ENCODE measurements at regions not wholly inside any gene's neighbourhood (a gene's known extent, or its start where the extent isn't known, plus 50 kb on each side); places are given as distances from the start of the nearest gene placed in this dataset.

DNA sequence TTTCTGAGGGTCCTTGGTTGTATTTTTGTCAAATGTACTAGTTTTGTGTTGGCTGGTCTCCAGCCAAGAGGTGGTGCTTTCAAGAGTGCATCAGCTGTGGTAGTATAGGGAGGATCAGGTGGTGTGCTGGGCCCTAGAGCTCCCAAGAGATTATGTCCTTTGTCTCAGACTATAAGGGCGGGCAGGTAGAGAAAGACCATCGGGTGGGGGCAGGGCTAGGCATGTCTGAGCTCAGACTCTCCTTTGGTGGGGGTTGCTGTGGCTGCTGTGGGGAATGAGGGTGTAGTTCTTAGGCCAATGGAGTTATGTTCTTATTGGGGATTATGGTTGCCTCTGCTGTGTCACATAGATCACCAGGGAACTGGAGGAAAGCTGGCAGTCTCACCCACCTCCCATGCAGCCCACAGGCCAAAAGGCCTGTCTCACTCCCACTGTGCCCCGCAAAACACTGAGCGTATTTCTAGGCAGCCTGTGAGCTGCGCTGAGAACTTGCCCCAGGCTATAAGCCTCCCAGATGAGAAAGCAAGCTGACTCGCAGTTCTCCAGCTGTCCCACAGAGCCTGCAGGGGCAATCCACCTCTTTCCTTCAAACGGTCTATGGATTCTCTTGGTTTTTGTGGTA lies 1066.7 kb downstream of the GRM8 start:
- peaks cover 0 to 4% (median 0%) of the 10 kb centered on the region in 4 donors for H3K9me3 ChIP-seq
- no peaks in the 10 kb centered on the region for H3K27me3 ChIP-seq
- H3K36me3 ChIP-seq, result no peaks in the 10 kb centered on the region
- no peaks in the 10 kb centered on the region for H3K4me1 ChIP-seq
- no peak overlapping the region for H3K4me3 ChIP-seq
- DNase-seq (no peak), ATAC-seq (ENCODE audit: low FRiP score in 2 of 2) (no peak)
- H3K27ac ChIP-seq, result no peak overlapping the region
- 70 to 80% methylated on average over 7 of the region's 7 CpGs for WGBS, 2 donors
- TF ChIP-seq POLR2AphosphoS5 (IDR thresholded peaks at IDR 0.05) (no peak), CTCF (IDR thresholded peaks at IDR 0.05) (no peak), POLR2A (IDR thresholded peaks at IDR 0.05) (no peak), EP300 (IDR thresholded peaks at IDR 0.05) (no peak)

GRCh38 chr7:126179916-126180315 lies 1072.8 kb downstream of the GRM8 start:
- no peak for TF ChIP-seq CTCF (IDR thresholded peaks at IDR 0.05)
- TF ChIP-seq EP300 (IDR thresholded peaks at IDR 0.05), result no peak
- no peak for TF ChIP-seq POLR2AphosphoS5 (IDR thresholded peaks at IDR 0.05)
- no peak for TF ChIP-seq POLR2A (IDR thresholded peaks at IDR 0.05)
- Histone ChIP-seq H3K4me1 (no peaks in the 10 kb centered on the region), H3K27me3 (no peaks in the 10 kb centered on the region), H3K36me3 (no peaks in the 10 kb centered on the region), H3K9me3 (no peaks in the 10 kb centered on the region), H3K27ac (no peak overlapping the region), H3K4me3 (no peak overlapping the region)
- ATAC-seq (ENCODE audit: low FRiP score in 2 of 2), result no peak
- DNase-seq, result no peak

DNA sequence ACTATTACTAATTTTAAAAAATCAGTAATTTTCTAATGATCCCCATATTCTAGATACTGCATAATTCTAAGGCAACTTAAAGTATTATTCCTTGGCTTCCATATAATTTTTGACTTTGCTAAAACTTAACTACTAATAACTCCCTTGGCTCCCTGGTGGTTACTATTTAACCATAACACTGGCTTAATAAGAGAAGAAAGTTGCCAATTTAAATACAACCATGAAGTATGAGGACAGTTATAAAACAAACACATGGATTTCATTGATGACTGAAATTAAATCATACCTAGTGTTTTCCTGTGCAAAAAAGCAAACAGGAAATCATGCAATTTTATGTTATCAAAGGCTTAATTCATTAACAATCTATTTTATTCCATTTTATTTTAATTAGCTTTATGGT lies 1073.9 kb downstream of the GRM8 start:
- H3K36me3 ChIP-seq, result no peaks in the 10 kb centered on the region
- no peak overlapping the region for H3K4me3 ChIP-seq
- DNase-seq, result no peak
- no peak for TF ChIP-seq CTCF (IDR thresholded peaks at IDR 0.05)
- TF ChIP-seq POLR2AphosphoS5 (IDR thresholded peaks at IDR 0.05), result no peak
- TF ChIP-seq EP300 (IDR thresholded peaks at IDR 0.05), result no peak
- TF ChIP-seq POLR2A (IDR thresholded peaks at IDR 0.05), result no peak
- no peak for ATAC-seq (ENCODE audit: low FRiP score in 2 of 2)
- no peaks in the 10 kb centered on the region for H3K4me1 ChIP-seq
- H3K27me3 ChIP-seq, result no peaks in the 10 kb centered on the region
- no peak overlapping the region for H3K27ac ChIP-seq
- no peaks in the 10 kb centered on the region for H3K9me3 ChIP-seq

DNA sequence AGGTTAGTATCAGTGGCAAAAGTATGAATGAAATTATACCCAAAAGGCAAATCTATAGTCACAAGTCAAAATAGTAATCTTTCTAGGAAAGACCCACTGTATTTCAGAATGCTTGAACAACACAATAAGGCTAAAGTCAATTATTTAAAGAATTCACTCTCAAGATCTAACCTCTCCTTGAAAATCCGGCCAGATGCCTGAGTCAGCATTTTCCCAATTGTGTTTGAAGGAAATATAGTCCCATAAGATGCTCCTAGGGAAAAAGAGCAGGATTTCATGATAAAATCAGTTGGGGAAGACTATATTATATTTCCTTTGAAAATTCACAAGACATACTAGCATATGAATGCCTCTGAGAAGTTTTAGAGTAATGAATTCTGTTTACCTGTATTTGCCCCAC lies 1075.0 kb downstream of the GRM8 start:
- no peaks in the 10 kb centered on the region for H3K36me3 ChIP-seq
- 18 to 48% methylated on average over 1 of the region's 1 CpG for WGBS, 2 donors
- DNase-seq (no peak), ATAC-seq (ENCODE audit: low FRiP score in 2 of 2) (no peak)
- H3K27me3 ChIP-seq, result no peaks in the 10 kb centered on the region
- TF ChIP-seq EP300 (IDR thresholded peaks at IDR 0.05), result no peak
- TF ChIP-seq POLR2AphosphoS5 (IDR thresholded peaks at IDR 0.05), result no peak
- no peak for TF ChIP-seq CTCF (IDR thresholded peaks at IDR 0.05)
- TF ChIP-seq POLR2A (IDR thresholded peaks at IDR 0.05), result no peak
- no peaks in the 10 kb centered on the region for H3K4me1 ChIP-seq
- no peak overlapping the region for H3K4me3 ChIP-seq
- H3K9me3 ChIP-seq, result no peaks in the 10 kb centered on the region
- H3K27ac ChIP-seq, result no peak overlapping the region

- no peaks in the 10 kb centered on the region for H3K9me3 ChIP-seq
- H3K27ac ChIP-seq, result no peak overlapping the region
- H3K4me3 ChIP-seq, result no peak overlapping the region
- ATAC-seq (ENCODE audit: low FRiP score in 2 of 2) (no peak), DNase-seq (no peak)
- no peaks in the 10 kb centered on the region for H3K36me3 ChIP-seq
- no peak for TF ChIP-seq EP300 (IDR thresholded peaks at IDR 0.05)
- no peak for TF ChIP-seq POLR2A (IDR thresholded peaks at IDR 0.05)
- TF ChIP-seq POLR2AphosphoS5 (IDR thresholded peaks at IDR 0.05), result no peak
- TF ChIP-seq CTCF (IDR thresholded peaks at IDR 0.05), result no peak
- H3K4me1 ChIP-seq, result no peaks in the 10 kb centered on the region
- H3K27me3 ChIP-seq, result no peaks in the 10 kb centered on the region
- WGBS, 2 donors, result 73 to 83% methylated on average over 2 of the region's 2 CpGs
Observed at GRCh38 chr7:126166645-126167044, 1086.1 kb downstream of the GRM8 start.
